NCI-H226 (cell line): ENCODE measurements at regions not wholly inside any gene's neighbourhood (a gene's known extent, or its start where the extent isn't known, plus 50 kb on each side); places are given as distances from the start of the nearest gene placed in this dataset.

Experiments
- DNase-seq: peaks from one replicate; pipeline ENCODE4 v3.0.0-alpha.2; 2015

DNA sequence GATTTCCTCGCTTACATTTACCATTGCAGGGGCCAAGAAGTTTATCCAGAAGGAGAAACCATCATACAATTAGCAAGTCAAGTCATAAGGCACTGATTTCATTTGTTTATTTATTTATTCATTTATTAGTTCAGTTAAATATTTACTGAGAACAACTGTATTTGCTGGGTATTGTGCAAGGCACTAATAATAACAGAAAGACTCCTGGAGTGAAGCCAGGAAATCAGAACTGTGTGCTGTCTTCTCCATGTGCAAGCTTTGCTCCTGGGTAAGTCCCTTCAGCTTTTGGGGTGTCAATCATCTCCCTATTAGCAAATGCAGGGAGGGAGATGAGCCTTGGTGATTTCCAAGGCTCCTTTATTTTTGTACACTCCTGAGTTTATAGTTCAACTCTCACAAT, 341.6 kb upstream of the MEIS1 start:
- no peak for DNase-seq

DNA sequence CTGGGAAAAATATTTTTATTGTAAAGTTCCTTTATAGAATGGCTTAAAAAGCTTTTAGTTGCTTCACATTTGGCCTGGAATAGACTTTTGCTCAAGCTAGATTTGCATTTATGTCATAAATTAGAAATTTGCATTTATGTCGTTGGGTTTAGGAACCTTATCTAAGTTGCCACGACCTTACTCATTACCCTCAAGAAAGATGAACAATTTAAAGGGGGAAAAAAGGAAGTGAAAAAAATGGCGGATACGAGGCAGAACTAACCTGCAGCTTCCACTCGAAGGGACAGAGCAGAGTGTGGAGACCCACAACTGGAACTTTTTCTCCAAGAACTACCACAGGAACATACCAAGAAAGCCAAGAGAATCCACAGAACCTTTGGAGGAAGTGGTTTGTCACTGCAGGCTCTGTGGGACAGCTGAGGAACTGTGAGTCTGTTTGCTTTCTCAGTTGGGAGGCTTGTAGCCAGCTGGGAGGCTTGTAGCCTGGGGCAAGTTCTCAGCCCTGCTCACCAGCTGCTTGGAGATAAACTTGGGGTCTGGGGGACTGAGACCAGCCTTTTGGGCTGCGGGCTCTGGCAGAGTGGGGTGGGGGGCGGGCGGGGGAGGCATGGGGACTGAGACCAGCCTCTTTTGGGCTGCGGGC, 349.9 kb upstream of the MEIS1 start:
- DNase-seq = no peak

DNA sequence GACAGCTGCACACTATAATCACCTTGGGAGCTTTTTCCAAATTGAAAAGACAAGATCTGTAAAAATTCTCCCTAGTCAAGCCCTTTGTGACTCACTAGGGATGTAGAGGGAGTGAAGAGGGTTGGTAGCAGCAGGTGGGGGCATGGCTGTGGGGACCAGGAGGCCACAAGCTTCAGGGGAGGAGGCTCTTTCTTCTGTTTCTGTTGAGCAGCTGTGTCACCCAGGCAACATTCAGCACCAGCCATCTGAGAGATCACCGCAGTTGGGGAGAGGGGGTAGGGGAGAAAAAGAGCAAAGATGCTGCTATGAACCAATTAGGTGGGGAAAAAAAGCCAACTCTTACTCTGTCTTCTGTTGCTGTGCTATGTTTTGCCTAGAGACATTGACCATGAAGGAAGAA, 352.3 kb upstream of the MEIS1 start:
- DNase-seq = no peak

DNA sequence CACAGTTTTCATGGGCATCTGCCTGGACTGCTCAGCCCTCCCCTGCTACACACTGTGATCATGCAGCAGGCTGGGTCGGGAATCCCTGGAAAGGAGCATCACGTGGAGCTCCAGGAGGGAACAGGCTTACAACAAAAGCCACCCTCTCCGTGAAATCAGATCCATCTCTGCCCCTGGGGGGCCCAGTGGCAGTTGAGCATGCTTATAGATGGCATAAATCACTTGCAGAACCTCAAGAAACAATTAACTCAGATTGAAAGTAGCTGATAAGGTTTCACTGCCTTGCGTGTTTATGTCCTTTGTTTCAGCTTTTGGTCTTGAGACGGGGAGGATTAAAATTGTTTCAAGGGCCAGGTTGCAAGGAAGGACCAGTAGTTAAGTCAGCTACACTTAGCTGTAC, 354.8 kb upstream of the MEIS1 start:
- DNase-seq = no peak

DNA sequence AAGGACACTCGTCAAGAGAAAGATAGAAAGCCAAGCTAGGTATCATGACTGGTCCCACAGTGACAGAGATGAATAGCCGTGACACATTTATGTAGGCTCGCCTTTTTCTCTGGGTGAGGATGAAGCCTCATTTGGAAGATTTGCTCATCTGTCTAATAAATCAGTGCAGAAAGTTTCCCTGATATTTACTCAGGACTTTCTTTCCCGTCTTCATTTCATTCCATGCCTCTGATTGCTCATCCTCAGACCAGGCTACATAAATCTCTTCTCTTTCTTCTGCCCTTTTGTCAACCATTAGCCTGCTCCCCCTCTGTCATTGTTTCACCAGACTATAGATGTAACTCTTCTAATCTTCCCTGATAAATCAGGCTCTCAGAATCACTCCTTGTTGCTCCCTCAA, 361.8 kb upstream of the MEIS1 start:
- no peak for DNase-seq

DNA sequence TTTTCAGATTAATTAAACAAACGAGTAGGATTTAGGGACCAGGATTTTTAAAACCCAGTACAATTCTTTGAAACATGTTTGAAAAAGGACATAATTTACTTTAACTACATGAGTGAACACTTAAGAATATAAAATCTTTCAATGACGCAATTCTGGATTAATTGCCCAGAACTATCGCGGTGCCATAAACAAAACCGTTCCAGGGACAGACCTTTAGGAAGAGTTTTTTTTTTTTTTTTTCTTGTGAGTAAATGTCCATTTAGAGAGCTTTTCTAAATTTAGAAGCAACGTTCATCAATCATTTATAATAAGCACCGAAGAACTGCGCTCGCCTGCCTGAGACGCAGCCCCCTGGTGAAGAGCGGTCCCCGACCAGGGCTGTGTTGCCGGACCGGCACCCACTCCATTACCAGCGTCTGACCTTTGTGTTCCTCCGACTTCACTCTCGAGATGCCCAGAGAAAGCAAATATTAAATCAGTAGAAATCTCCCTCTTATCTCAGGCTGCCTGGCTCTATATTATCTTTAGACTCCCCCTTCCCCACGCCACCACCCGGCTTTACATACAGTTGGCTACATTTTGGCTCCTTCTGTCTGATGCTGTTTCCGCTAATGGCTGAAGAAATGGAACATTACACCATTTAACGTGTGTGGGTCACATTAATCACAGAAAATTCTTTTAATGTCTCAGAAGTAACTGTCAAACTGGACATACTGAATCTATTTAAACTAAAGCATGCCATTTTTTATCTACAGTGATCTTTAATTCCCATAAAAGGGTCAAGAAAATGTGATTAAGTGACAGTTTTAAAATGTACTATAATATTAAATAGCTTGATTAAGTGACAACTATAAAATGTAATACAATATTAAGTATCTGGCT, 364.0 kb upstream of the MEIS1 start:
- no peak for DNase-seq

DNA sequence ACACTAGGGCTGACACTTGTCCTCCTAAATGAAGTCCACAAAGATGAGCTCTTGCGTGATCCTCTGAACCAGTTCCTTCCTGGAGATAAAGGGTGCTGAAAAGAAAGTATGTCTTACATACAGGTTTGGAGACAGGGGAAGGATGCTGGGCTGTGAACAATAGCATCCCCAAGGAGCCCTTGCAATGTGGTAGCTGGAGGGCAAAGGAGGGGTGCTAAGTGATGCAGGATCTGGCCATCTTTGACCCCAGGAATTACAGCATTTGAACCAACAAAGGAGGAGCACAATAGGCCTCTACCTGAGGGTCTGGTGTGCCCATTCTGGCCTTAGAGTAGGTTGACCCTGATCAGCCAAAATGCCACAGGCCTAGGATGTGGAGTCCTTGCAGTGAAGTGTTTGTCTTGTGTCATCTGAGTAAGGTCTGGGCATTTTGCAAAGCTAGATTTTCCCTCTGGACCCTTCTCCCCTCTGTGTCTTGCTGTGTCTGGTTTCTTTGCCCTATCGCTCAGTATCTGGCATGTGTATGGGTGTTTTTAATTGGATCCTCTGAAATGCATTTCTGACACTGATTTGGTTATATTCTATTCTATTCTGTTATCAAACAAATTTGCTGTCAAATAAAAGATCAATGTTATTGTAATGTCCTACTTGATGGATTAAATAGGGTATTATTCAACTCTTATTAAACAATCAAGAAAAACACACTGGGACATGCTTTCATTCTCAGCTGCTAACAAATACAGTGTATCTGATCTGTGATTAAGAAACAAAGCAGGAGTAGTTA, 364.8 kb upstream of the MEIS1 start:
- DNase-seq = no peak

DNA sequence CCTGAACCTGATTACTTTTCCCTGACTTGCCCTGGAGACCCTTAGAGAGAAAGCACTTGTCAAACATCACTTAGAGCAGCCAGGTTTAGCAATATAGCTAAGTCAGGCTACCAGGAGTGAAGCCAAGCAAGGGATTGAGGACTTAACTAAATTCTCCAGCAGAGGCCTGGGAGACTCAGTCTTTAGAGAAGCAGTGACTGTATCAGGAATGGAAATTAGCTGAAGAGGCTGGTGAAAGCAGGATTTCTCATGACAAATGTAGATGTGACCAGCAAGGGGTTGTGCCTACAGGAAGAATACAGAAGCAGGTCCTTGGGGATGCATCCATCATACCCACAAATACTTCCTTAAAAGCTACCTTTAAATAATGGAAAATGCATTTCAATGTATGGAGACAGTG, 368.9 kb upstream of the MEIS1 start:
- DNase-seq = no peak

DNA sequence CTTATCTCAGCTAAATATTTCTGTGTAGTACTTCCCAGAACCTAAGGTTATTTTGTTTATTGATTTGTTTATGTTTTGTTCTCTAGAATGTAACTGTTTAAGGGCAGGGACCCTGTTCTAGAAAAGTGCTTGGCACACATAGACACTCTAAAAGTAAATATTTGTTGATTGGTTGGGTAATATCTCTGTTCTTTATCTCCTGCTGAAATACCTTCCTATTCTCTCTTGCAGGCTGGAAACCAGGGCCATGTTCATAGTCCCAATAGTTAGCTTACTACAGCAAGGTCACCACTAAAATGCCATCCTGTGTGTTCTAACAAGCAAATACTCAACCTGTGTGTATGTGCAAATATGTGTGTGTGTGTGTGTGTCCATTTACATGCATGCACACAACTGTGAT, 375.6 kb upstream of the MEIS1 start:
- DNase-seq = no peak

DNA sequence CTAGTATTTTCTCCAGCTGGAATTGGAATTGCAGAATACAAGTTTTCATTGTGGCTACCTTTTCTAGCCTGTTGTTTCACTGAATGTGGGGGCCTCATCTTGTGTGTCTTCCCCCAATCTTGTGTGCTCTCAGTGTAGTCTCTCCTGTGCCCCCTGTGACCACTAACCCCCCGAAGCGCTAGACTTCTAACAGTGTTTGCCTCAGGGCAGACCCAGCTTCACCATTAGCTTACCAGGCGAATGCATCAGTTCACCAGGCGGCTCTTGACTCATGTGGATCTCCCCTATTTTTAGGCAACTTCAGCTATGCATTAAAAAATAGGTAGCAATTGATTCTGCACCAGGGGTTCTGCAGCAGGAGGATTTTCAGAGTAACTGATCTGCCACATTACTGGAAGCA, 376.2 kb upstream of the MEIS1 start:
- DNase-seq = no peak

DNA sequence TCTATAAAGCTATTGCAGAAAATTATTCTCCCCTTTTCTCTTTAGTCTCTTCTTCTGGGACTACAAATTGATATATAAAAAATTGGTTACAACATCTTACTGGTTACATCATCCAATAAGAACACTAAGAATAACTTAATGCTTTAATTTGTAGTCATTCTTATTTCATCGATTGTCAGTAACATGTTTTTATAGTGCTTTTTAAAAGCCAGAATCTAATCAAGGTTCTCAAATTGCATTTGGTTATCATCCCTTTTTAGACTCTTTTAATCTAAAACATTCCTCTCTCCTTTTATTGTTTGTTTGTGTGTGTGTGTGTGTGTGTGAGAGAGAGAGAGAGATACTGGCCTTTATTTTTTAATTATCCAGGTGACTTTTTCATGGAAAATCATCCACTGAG, 377.1 kb upstream of the MEIS1 start:
- no peak for DNase-seq

DNA sequence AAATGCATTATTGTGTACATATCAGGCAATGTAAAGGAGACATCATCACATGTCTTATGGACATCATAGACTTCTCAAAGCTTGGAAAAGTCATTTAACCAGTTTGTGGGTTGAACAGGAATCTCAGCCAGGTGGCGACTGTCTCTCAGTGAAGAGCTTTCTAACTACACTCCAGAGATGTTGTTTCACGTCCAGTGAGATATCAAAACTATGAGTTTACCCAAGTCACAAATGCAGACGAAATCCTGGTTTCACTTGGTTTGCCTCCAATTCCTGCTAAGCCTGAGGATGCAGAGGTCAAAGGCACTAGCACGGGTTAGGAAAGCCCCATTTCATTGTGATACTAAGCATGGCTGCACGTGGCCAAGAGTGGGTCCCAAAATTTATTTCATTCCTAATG, 384.5 kb upstream of the MEIS1 start:
- no peak for DNase-seq

DNA sequence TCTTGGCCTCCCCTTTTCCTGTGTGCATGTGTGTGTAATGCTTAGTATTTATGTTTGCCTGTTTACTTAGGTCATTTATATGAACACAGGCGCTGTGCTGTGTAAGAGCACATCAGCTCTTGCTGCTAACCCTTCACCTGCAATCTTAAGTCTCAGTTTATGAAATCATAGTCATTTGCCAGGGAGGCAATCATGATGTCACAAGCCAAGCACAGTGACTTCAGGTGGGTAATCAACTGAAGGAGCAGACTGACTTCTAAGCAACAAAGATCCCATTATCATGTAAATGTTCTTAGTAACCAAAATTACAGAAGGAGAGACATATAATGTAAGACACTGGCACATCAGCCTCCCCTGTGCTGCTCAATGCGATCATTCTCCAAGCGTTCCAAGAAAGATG, 386.3 kb upstream of the MEIS1 start:
- DNase-seq = no peak

DNA sequence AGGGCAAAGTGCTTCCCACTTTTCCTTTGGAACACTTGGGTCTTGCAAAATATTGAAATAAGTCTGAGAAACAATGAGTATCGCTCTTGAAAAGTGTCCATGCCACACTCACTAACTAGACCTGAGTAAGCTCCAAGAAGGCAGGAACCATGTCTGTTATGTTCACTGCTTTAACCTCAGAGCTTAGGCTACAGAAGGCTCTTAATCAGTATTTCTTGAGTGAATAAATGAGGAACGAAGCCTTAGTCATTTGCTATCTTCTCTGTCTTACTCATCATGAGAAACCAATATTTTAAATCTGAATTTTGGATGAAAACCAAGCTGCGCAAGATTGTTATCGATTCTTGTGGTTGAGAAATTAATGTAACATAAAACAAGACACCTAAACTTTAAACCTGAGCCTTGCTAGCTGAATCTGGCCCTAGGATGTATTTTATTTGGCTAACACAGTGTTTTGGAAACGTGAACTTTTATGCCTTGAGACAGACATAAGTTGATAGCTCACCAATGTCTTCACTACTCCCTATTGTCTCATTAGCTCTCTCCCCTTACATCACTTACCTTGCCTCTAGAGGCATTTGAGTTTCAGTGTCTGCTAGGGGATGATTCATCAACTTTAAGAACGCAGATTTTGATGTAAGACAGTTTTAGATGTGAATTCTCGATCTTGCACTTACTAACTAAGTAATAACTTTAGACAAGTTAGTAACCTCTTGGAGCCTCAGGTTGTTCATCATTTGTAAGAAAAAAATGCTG, 392.8 kb upstream of the MEIS1 start:
- DNase-seq = no peak

DNA sequence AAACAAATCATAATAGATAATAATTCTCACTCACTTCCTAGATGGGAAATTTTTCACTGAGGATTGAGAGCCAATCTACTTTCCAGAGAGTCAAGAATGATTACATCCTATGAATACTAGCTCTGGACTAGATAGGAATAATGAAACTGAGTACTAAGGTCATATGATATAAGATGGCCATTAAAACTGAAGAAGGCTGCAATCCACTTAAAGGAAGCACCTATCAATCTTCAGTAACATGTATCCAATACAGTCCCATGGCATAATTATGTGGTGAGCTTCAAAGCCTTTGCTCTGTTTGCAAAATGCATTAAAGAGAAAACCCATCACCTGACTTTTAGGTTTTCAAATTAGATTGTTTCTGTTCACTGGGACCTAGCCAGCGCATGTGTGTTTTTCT, 398.0 kb upstream of the MEIS1 start:
- no peak for DNase-seq

DNA sequence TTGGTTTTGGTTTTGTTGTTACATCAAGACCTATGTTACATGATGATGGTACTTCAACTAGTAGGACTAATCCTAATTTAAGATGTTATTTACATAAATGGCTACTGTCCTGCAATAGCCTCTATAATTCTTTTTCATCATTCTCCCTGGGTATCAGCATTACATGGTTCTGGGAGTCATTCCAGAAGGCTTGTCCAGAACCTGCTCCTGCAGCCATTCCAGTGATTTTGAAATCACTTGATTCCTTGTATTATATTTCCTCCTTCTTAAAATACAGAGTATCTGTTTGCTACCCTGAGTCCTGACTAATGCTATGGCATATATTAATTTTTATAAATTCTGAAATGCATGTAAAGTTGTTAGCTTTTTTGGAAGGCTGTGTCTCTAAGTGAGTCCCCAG, 400.5 kb upstream of the MEIS1 start:
- DNase-seq = no peak

DNA sequence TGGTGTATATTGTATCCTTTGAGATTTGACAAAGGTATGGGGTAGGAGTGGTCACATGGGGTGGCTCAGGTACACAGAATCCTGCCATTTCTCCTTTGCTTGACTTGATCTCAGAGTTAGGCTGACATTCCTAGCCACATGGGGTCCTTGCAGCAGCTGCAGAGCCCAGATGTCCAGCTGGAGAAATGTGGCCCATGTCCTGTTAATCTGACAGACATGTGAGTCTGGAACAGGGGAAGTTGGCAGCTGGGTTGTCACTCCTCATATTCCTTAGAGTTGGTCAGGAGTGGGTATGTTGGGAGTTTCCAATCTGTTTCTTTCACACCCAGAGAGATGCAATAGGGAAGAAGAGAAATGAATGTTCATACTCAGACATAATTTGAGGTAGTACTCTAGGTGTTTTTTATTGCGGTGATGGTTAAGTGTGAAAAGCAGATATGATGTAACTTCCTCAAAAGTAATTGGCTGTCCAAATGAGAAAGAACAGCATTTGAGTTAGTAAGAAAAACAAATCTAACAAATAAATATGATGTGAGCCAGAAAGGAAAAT, 402.6 kb upstream of the MEIS1 start:
- DNase-seq = no peak

DNA sequence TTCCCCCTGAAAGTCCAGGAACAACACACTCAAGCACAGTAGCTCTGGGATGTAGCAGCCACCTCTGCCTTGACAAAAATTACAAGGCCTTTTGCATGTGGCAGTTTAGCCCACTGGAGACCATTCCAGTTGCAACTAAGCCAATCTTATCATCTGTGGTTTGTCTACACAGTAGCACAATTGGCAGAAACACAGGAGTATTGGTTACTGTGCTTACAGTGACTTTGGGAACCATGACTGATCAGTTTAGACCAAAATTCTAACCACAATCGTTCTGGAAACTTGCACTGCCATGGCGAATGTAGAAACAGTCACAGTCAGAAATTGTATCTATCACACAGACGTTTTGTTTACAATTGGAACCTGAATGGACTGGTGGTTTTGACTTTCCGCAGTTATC, 403.7 kb upstream of the MEIS1 start:
- DNase-seq = no peak

DNA sequence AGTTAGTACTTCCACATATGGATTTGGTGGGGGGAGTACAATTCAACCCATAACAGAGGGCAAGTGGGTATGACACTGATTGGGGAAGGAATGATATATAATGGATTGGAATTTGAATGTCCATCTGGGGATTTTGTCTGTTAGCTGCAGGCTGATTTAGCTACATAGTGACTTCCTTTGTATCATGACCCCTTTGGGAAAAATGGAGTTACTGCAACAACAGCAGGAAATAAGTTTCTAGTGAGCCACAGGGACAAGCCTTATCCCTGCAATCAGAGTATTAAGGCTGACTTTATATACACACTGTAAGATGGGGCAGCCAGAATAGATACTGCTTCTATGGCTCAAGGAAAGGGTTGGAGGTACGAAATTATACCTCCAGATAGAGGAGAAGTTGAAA, 404.4 kb upstream of the MEIS1 start:
- no peak for DNase-seq

DNA sequence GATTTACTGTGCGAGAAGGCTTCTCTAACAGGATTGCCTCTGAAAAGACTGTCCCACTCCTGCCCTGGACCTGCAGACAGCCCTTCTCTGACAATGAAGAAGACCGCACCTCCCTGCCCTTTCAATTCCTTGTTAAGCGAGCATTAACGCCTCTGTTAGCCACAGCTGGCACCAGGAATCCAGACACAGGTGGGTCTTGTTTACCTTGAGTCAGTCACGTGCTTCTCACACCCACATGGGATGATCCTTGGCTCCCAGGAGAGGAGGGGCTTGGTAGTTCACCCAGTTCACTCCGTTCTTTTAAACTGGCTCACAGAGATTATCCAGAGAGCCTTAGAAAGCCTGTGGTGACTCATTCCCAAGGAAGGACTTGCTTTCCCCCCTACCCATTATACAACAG, 410.5 kb upstream of the MEIS1 start:
- DNase-seq = no peak

DNA sequence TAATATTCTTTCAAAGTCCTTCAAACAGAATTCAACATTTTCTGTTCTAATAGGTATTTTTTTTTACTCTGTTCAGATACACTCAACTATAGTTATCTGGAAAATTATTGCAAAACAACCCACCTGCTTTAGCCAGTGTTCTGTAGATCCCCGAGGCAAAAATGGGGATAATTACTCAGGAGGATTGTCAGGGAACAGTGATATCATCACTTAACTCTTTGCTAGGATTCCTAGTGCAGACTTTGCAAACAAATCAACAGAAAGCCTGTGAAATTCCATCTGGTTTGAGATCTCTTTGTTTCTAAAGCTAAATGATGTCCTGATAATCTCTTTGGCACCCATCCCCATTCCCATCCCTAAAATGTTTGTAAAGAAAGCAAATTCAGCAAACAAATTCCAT, 413.6 kb upstream of the MEIS1 start:
- DNase-seq = no peak

DNA sequence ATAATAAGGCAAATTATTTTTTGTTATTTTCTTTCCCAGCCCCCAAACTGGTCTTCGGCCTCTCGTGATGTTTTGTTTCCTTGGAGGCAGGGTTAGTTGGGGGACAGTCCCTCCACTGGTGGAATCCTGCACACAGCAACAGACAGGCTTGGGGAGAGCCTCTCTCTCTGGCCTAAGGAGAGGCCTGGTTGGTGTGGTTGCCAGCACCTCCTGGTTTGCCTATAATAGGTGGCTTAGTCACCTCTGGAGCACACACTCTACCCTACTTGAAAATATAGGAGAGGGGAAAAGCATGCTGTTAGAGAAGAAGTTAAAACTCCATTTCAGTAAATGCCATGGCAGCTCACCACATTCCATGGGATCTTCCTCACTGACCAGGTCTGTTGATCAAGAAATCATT, 417.2 kb upstream of the MEIS1 start:
- DNase-seq = no peak

DNA sequence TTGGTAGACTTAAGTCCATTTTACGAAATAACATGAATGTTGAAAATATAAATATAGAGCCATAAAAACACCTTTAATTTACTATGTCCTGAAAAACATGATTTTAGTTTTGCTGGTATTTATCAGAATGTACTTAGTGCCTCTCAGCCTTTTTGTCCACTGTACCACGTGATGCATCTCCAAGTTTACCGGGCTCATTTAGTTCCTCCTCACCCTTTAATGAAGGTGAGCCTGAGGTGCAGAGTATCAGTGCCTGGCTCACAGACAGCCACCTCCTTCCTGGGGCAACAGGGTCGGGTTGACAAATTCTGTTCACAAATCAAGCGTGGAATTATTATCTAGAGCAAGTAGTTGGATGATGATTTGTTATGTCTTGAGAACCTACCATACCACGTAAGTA, 420.5 kb upstream of the MEIS1 start:
- DNase-seq = no peak
